PC-9 (cell line): ENCODE measurements at regions not wholly inside any gene's neighbourhood (a gene's known extent, or its start where the extent isn't known, plus 50 kb on each side); places are given as distances from the start of the nearest gene placed in this dataset.

Experiments
- BruUV-seq: library from RNA; stranded (reverse); fragments of 400-500 nt; replicated peaks from 2 replicates; lab custom pipeline; 2021; lab: Mats Ljungman, UMichigan
- CTCF ChIA-PET: fragments of 300-600 bp; sonication (Branson Sonifier 250); formaldehyde crosslinking; loops from one replicate; lab custom pipeline; 2022; ENCODE audit warnings: antibody characterized with exemption; lab: Charles Lee
- POLR2A ChIA-PET: fragments of 300-600 bp; sonication (Branson Sonifier 250); formaldehyde crosslinking; loops from one replicate; lab custom pipeline; 2022; ENCODE audit warnings: antibody characterized with exemption; ENCODE audit not compliant: unreplicated experiment; lab: Charles Lee
- DNase-seq, 2 experiments: peaks; one replicate each; pipeline versions ENCODE4 v3.0.0 to v3.0.0-alpha.2; 2015 to 2022; ENCODE audit warnings: mixed read lengths in 1 of 2
- H2AFZ ChIP-seq: fragments of 200-600 bp; sonication (generic); 2 replicates; pipeline ENCODE4 v1.8.1; 2017; ENCODE audit warnings: antibody characterized with exemption
- H3F3A ChIP-seq: fragments of 200-600 bp; sonication (generic); 2 replicates; pipeline ENCODE4 v1.8.1; 2017; ENCODE audit warnings: antibody characterized with exemption, mild to moderate bottlenecking, low read depth; ENCODE audit not compliant: insufficient read depth
- H3K27ac ChIP-seq: fragments of 200-600 bp; sonication (generic); 2 replicates; pipeline ENCODE4 v1.6.1; 2016; ENCODE audit warnings: mixed run types
- H3K27me3 ChIP-seq: fragments of 200-600 bp; sonication (generic); 2 replicates; pipeline ENCODE4 v1.6.1; 2016; ENCODE audit warnings: low read depth, mixed run types; ENCODE audit not compliant: insufficient read depth
- H3K36me3 ChIP-seq: fragments of 200-600 bp; sonication (generic); 2 replicates; pipeline ENCODE4 v1.6.1; 2016; ENCODE audit warnings: low read depth, mixed run types
- H3K4me1 ChIP-seq: fragments of 200-600 bp; sonication (generic); replicated peaks from 2 replicates; pipeline ENCODE4 v1.6.1; 2016; ENCODE audit warnings: mixed run types; ENCODE audit not compliant: insufficient read depth
- H3K4me2 ChIP-seq: fragments of 200-600 bp; sonication (generic); 2 replicates; pipeline ENCODE4 v1.6.1; 2017; ENCODE audit warnings: mixed run types
- H3K4me3 ChIP-seq: fragments of 200-600 bp; sonication (generic); 2 replicates; pipeline ENCODE4 v1.6.1; 2016; ENCODE audit warnings: mixed run types
- H3K79me2 ChIP-seq: fragments of 200-600 bp; sonication (generic); 2 replicates; pipeline ENCODE4 v1.6.1; 2017; ENCODE audit warnings: low read depth, mixed run types
- H3K9me2 ChIP-seq: fragments of 200-600 bp; sonication (generic); 2 replicates; pipeline ENCODE4 v1.8.1; 2017; ENCODE audit warnings: mild to moderate bottlenecking; ENCODE audit not compliant: insufficient read depth
- H3K9me3 ChIP-seq: fragments of 200-600 bp; sonication (generic); 2 replicates; pipeline ENCODE4 v1.8.1; 2016; ENCODE audit warnings: low read depth; ENCODE audit not compliant: insufficient read depth
- H4K20me1 ChIP-seq: fragments of 200-600 bp; sonication (generic); 2 replicates; pipeline ENCODE4 v1.8.1; 2017; ENCODE audit not compliant: insufficient read depth
- CTCF ChIP-seq: fragments of 200-600 bp; sonication (generic); conservative IDR thresholded peaks from 2 replicates; pipeline ENCODE4 v1.6.1; 2017; ENCODE audit warnings: mixed run types, antibody characterized with exemption, mild to moderate bottlenecking, moderate library complexity
- EZH2 ChIP-seq: fragments of 200-600 bp; sonication (generic); IDR thresholded peaks from 2 replicates; pipeline ENCODE4 v1.8.0; 2017; ENCODE audit warnings: antibody characterized with exemption, low read depth
- intact Hi-C: fragments of 100-400 bp; cut with micrococcal nuclease; formaldehyde crosslinking; loops from one replicate; pipeline ENCODE4 v1.10.0; 2022; ENCODE audit not compliant: unreplicated experiment

- no TSS peak for BruUV-seq
- no peak for TF ChIP-seq EZH2
- no peak for TF ChIP-seq CTCF
- Histone ChIP-seq H3K27me3 (peaks cover 2% of the 10 kb centered on the region; the same call in 1 of the 2 replicates), H2AFZ (no peak overlapping the region), H3K36me3 (no peaks in the 10 kb centered on the region), H3K4me3 (no peak overlapping the region), H3K9me3 (no peaks in the 10 kb centered on the region), H4K20me1 (no peaks in the 10 kb centered on the region), H3K4me2 (no peak overlapping the region), H3F3A (no peaks in the 10 kb centered on the region), H3K79me2 (no peaks in the 10 kb centered on the region), H3K27ac (no peak overlapping the region), H3K9me2 (no peaks in the 10 kb centered on the region), H3K4me1 (no peaks in the 10 kb centered on the region)
- ChIA-PET CTCF (no interaction called here), POLR2A (no interaction called here)
- no peak for DNase-seq
- intact Hi-C loops, result no loop called here
These were observed 182.5 kb upstream of the TBL1X start for GRCh38 chrX:9282325-9282724.

GRCh38 chrX:9285342-9285771, 179.5 kb upstream of the TBL1X start:
- H3K9me2 ChIP-seq, result no peaks in the 10 kb centered on the region
- intact Hi-C loops, result no loop called here
- BruUV-seq, result no TSS peak
- TF ChIP-seq CTCF (no peak), EZH2 (no peak)
- no peak overlapping the region for H3K27ac ChIP-seq
- H2AFZ ChIP-seq, result no peak overlapping the region
- no peaks in the 10 kb centered on the region for H3K79me2 ChIP-seq
- H3K4me1 ChIP-seq, result no peaks in the 10 kb centered on the region
- no peaks in the 10 kb centered on the region for H3K36me3 ChIP-seq
- no peaks in the 10 kb centered on the region for H3K9me3 ChIP-seq
- ChIA-PET CTCF (no interaction called here), POLR2A (no interaction called here)
- H3K4me2 ChIP-seq, result no peak overlapping the region
- H3F3A ChIP-seq, result no peaks in the 10 kb centered on the region
- peaks cover 11% of the 10 kb centered on the region; the same call in 1 of the 2 replicates for H3K27me3 ChIP-seq
- H4K20me1 ChIP-seq, result no peaks in the 10 kb centered on the region
- no peak overlapping the region for H3K4me3 ChIP-seq
- DNase-seq, result no peak

GRCh38 chrX:9286234-9286633, 178.6 kb upstream of the TBL1X start:
- H3F3A ChIP-seq, result no peaks in the 10 kb centered on the region
- no peaks in the 10 kb centered on the region for H3K9me2 ChIP-seq
- no peak for DNase-seq
- H3K4me1 ChIP-seq, result no peaks in the 10 kb centered on the region
- H4K20me1 ChIP-seq, result no peaks in the 10 kb centered on the region
- ChIA-PET CTCF (no interaction called here), POLR2A (no interaction called here)
- no TSS peak for BruUV-seq
- no peak overlapping the region for H3K27ac ChIP-seq
- no peak overlapping the region for H3K4me3 ChIP-seq
- H3K36me3 ChIP-seq, result no peaks in the 10 kb centered on the region
- H3K79me2 ChIP-seq, result no peaks in the 10 kb centered on the region
- H3K9me3 ChIP-seq, result no peaks in the 10 kb centered on the region
- H2AFZ ChIP-seq, result no peak overlapping the region
- no peak for TF ChIP-seq CTCF
- no peak for TF ChIP-seq EZH2
- peaks cover 10% of the 10 kb centered on the region; the same call in 1 of the 2 replicates for H3K27me3 ChIP-seq
- no peak overlapping the region for H3K4me2 ChIP-seq
- intact Hi-C loops, result no loop called here
